ENCODE measurements at regions not wholly inside any gene's neighbourhood (a gene's known extent, or its start where the extent isn't known, plus 50 kb on each side); places are given as distances from the start of the nearest gene placed in this dataset.
"Not testable (repeated sequence)": the region's sequence is repeated elsewhere in the genome, so short reads cannot be mapped to it uniquely, and the experiment has no call there.

GRCh38 chr22:22329792-22330191, 85.2 kb downstream of the VPREB1 start:
- ChIA-PET CTCF (interaction anchor here (0.8 to 2.2 kb wide), 4 partner anchors 8 to 162 kb away, joined by 3 to 7 read pairs (median 4); no protein-coding TSS in a partner anchor), POLR2A (no interaction called here)
- no peak overlapping the region for H3K4me3 Mint-ChIP-seq
- no peaks in the 10 kb centered on the region for H3K4me1 Mint-ChIP-seq (ENCODE audit: low read depth)
- H3K9me3 Mint-ChIP-seq = no peaks in the 10 kb centered on the region
- no peak for DNase-seq
- H3K36me3 Mint-ChIP-seq = no peaks in the 10 kb centered on the region
- no peak overlapping the region for H3K27ac Mint-ChIP-seq
- H3K27me3 Mint-ChIP-seq = peaks cover 47% of the 10 kb centered on the region
- intact Hi-C loops (cut with micrococcal nuclease) = no loop called here

DNA sequence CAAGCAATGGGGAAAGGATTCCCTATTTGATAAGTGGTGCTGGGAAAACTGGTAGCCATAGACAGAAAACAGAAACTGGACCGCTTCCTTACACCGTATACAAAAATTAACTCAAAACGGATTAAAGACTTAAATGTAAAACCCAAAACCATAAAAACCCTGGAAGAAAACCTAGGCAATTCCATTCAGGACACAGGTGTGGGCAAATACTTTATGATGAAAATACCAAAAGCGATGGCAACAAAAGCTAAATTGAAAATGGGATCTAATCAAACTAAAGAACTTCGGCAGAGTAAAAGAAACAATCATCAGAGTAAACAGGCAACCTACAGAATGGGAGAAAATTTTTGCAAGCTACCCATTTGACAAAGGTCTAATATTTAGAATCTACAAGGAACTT, 91.1 kb downstream of the VPREB1 start:
- H3K4me3 Mint-ChIP-seq; DNase-seq; H3K4me1 Mint-ChIP-seq (ENCODE audit: low read depth); H3K9me3 Mint-ChIP-seq; POLR2A ChIA-PET; H3K27ac Mint-ChIP-seq; intact Hi-C loops (cut with micrococcal nuclease); H3K36me3 Mint-ChIP-seq; CTCF ChIA-PET: not testable (repeated sequence)
- H3K27me3 Mint-ChIP-seq = peaks cover 51% of the 10 kb centered on the region

DNA sequence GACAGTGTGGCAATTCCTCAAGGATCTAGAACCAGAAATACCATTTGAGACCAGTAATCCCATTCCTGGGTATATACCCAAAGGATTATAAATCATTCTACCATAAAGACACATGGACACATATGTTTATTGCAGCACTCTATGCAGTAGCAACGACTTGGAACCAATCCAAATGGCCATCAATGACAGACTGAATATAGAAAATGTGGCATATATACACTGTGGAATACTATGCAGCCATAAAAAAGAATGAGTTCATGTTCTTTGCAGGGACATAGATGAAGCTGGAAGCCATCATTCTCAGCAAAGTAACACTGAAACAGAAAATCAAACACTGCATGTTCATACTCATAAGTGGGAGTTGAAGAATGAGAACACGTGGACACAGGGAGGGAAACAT, 91.7 kb downstream of the VPREB1 start:
- CTCF ChIA-PET; H3K4me3 Mint-ChIP-seq; H3K27ac Mint-ChIP-seq; POLR2A ChIA-PET; H3K36me3 Mint-ChIP-seq; intact Hi-C loops (cut with micrococcal nuclease); H3K9me3 Mint-ChIP-seq; DNase-seq; H3K4me1 Mint-ChIP-seq (ENCODE audit: low read depth): not testable (repeated sequence)
- peaks cover 47% of the 10 kb centered on the region for H3K27me3 Mint-ChIP-seq

GRCh38 chr22:22338778-22339177, 94.2 kb downstream of the VPREB1 start:
- H3K36me3 Mint-ChIP-seq; H3K4me1 Mint-ChIP-seq (ENCODE audit: low read depth); H3K27ac Mint-ChIP-seq; intact Hi-C loops (cut with micrococcal nuclease); POLR2A ChIA-PET; DNase-seq; H3K9me3 Mint-ChIP-seq; H3K4me3 Mint-ChIP-seq: not testable (repeated sequence)
- peaks cover 28% of the 10 kb centered on the region for H3K27me3 Mint-ChIP-seq
- CTCF ChIA-PET = interaction anchor here (1.2 kb wide), 1 partner anchor 9 kb away, joined by 5 read pairs; no protein-coding TSS in a partner anchor

DNA sequence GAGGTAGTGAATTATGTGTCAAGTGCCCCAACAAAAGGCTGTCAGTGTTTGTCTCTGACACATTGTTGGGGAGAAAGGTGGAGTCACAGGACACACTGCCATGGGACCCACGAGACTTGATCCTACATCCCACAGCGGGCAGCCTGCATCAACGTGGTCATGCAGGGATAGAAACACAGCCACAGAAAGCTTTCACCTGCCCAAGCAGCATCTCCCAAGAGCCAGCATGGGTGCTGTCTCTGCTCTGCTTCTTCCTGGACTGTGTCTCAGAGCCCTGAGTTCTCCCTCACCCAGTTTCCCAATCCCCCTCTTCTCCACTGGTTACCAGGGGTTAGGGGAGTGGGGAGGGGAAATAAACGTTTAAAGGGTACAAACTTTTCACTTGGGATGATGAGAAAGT, 97.2 kb downstream of the VPREB1 start:
- H3K4me1 Mint-ChIP-seq (ENCODE audit: low read depth) = no peaks in the 10 kb centered on the region
- peaks cover 5% of the 10 kb centered on the region for H3K27me3 Mint-ChIP-seq
- DNase-seq = no peak
- ChIA-PET POLR2A (no interaction called here), CTCF (no interaction called here)
- no peak overlapping the region for H3K4me3 Mint-ChIP-seq
- intact Hi-C loops (cut with micrococcal nuclease) = no loop called here
- no peaks in the 10 kb centered on the region for H3K9me3 Mint-ChIP-seq
- H3K36me3 Mint-ChIP-seq = no peaks in the 10 kb centered on the region
- no peak overlapping the region for H3K27ac Mint-ChIP-seq

DNA sequence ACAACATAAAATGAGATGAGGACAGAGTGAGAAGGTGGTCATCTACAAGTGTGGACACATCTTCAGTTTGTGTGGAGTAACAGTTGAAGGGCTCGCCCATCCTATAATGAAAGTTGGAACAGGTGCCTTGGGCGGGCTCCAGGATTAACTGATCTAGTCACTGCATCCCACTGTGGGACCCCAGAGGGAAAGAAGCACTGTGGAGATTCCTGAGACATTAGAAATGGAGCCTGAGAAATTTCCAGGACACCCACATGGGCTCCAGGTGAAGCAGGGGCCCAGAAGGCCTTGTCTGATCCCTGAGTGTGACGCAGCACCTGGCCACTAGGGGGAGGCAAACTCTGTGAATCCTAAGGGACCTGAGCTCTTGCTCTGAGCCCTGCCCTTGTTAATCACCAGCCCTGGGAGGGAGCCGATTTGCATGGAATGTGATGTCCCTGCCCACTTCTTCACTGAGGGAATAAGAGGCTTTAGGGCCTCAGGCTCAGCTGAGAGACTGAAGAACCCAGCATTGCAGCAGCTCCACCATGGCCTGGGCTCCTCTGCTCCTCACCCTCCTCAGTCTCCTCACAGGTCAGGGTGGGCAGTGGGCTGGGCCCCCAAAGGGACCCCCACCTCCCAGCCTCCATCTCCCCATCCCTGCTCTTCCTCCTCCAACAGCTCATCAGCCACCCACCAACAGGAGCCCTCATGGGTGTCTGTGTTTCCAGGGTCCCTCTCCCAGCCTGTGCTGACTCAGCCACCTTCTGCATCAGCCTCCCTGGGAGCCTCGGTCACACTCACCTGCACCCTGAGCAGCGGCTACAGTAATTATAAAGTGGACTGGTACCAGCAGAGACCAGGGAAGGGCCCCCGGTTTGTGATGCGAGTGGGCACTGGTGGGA, 98.4 kb downstream of the VPREB1 start:
- ChIA-PET POLR2A (interaction anchor here (0.6 kb wide), 1 partner anchor 1818 kb away, joined by 3 read pairs; no protein-coding TSS in a partner anchor), CTCF (interaction anchor here (0.6 to 1.2 kb wide), 18 partner anchors 8 to 776 kb away, joined by 3 to 7 read pairs (median 4); partner anchors contain the start of gene ZNF280B)
- intact Hi-C loops (cut with micrococcal nuclease) = no loop called here
- no peaks in the 10 kb centered on the region for H3K9me3 Mint-ChIP-seq
- peak; percentile 75 for DNase-seq
- H3K4me1 Mint-ChIP-seq (ENCODE audit: low read depth) = no peaks in the 10 kb centered on the region
- no peaks in the 10 kb centered on the region for H3K36me3 Mint-ChIP-seq
- H3K27ac Mint-ChIP-seq = no peak overlapping the region
- H3K27me3 Mint-ChIP-seq = peaks cover 4% of the 10 kb centered on the region
- no peak overlapping the region for H3K4me3 Mint-ChIP-seq

DNA sequence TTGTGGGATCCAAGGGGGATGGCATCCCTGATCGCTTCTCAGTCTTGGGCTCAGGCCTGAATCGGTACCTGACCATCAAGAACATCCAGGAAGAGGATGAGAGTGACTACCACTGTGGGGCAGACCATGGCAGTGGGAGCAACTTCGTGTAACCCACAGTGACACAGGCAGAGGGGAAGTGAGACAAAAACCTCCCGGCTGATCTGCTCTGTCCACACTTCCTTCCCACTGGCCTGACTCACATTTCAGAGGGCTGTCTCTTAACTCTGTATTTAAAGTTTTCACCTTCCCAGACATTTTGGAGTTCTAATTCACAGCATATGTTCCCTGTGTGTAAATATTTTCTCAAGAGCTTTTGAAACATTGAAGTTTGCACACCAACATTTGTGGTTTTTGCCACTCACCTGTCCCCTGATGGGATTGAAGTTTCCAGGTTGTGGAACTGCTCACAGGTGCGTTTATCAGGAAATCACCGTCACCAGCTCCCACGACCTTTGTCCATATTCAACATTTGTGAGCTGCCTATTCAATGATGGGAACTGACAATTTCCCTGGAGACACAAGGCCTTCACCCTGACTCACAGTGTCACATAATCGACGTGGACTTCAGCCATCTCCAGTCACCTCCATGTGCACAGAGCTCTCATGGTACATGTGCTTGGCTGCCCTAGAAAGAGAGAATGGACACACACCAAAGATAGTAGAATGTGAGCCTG, 99.2 kb downstream of the VPREB1 start:
- POLR2A ChIA-PET = no interaction called here
- Mint-ChIP-seq H3K4me1 (ENCODE audit: low read depth) (no peaks in the 10 kb centered on the region), H3K9me3 (no peaks in the 10 kb centered on the region), H3K4me3 (no peak overlapping the region), H3K27me3 (peaks cover 1% of the 10 kb centered on the region), H3K27ac (no peak overlapping the region), H3K36me3 (no peaks in the 10 kb centered on the region)
- DNase-seq = no peak
- intact Hi-C loops (cut with micrococcal nuclease) = no loop called here
- CTCF ChIA-PET = interaction anchor here (0.8 to 1.9 kb wide), 5 partner anchors 22 to 87 kb away, joined by 4 to 6 read pairs (median 5); no protein-coding TSS in a partner anchor

GRCh38 chr22:22344430-22344829, 99.8 kb downstream of the VPREB1 start:
- Mint-ChIP-seq H3K9me3 (no peaks in the 10 kb centered on the region), H3K27ac (no peak overlapping the region), H3K4me3 (no peak overlapping the region), H3K27me3 (peaks cover 1% of the 10 kb centered on the region), H3K4me1 (ENCODE audit: low read depth) (no peaks in the 10 kb centered on the region), H3K36me3 (no peaks in the 10 kb centered on the region)
- no peak for DNase-seq
- intact Hi-C loops (cut with micrococcal nuclease) = no loop called here
- POLR2A ChIA-PET = no interaction called here
- CTCF ChIA-PET = interaction anchor here (1.2 to 1.9 kb wide), 2 partner anchors 22 to 35 kb away, joined by 5 to 6 read pairs; no protein-coding TSS in a partner anchor

DNA sequence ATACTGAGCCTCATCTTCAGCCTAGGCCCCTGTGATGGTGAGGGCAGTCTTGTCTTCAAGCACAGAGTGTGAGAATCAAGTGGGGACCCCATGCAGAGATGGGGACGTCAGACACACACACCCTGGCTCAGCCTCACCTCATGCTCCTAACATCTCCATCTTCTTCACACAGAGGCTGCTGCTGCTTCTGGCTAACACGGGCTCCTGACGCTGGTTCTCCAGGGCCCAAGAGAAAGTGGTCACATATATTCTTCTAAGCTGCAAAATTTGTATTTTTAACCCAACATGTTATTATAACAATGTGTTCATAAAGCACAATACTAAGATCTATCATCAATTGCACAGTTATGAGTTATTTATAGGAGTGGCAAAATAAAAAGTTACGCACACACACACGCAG, 101.2 kb downstream of the VPREB1 start:
- peaks cover 10% of the 10 kb centered on the region for H3K27me3 Mint-ChIP-seq
- intact Hi-C loops (cut with micrococcal nuclease) = no loop called here
- no peak overlapping the region for H3K4me3 Mint-ChIP-seq
- H3K4me1 Mint-ChIP-seq (ENCODE audit: low read depth) = no peaks in the 10 kb centered on the region
- ChIA-PET CTCF (no interaction called here), POLR2A (no interaction called here)
- DNase-seq = no peak
- H3K36me3 Mint-ChIP-seq = no peaks in the 10 kb centered on the region
- no peak overlapping the region for H3K27ac Mint-ChIP-seq
- no peaks in the 10 kb centered on the region for H3K9me3 Mint-ChIP-seq

DNA sequence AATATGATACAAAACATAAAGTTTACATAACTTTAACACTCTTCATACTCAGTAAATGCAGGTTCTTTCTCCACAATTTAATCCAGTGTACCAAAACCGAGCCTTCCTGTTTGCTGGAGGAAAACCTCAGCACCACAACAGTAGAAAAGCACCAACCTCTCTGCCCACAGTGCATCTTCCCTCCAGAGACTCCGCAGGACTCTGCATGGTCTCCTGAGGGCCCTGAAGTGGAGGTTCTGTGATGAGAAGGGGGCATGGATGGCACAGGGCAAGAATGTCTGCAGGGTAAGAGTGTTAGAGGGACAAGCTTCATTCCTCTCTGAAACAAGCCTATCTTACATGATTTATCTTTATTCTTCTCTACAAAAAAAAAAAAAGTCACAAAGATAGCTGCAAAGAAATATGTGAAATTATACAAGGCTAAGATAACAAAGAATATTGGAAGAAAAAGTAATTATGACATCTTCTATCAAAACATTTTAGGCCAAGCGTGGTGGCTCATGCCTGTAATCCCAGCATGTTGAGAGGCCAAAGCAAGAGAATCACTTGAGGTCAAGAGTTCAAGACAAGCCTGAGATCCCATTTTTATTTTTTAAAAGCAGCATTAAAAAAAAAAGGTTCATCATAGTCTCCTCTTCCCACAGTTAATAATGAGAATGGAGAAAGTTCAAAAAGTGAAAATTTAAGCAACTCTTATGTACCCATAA, 102.0 kb downstream of the VPREB1 start:
- Mint-ChIP-seq H3K9me3 (no peaks in the 10 kb centered on the region), H3K4me3 (no peak overlapping the region), H3K4me1 (ENCODE audit: low read depth) (no peaks in the 10 kb centered on the region), H3K27me3 (peaks cover 10% of the 10 kb centered on the region), H3K36me3 (no peaks in the 10 kb centered on the region), H3K27ac (no peak overlapping the region)
- ChIA-PET POLR2A (no interaction called here), CTCF (interaction anchor here (1.5 to 1.7 kb wide), 2 partner anchors 13 to 16 kb away, joined by 3 to 4 read pairs; no protein-coding TSS in a partner anchor)
- no peak for DNase-seq
- intact Hi-C loops (cut with micrococcal nuclease) = no loop called here

GRCh38 chr22:22348127-22348814, 103.7 kb downstream of the VPREB1 start:
- no peak for DNase-seq
- Mint-ChIP-seq H3K27ac (no peak overlapping the region), H3K4me3 (no peak overlapping the region)

More at GRCh38 chr22:22348127-22348814, 103.7 kb downstream of the VPREB1 start:
- Mint-ChIP-seq H3K9me3 (no peaks in the 10 kb centered on the region), H3K36me3 (no peaks in the 10 kb centered on the region), H3K4me1 (ENCODE audit: low read depth) (no peaks in the 10 kb centered on the region), H3K27me3 (peaks cover 10% of the 10 kb centered on the region)
- intact Hi-C loops (cut with micrococcal nuclease) = no loop called here
- ChIA-PET CTCF (interaction anchor here (0.7 to 1.5 kb wide), 4 partner anchors 8 to 74 kb away, joined by 3 to 5 read pairs (median 4); no protein-coding TSS in a partner anchor), POLR2A (no interaction called here)

Data from activated CD4-positive, alpha-beta memory T cell treated with anti-CD3 and anti-CD28 coated beads for 36 hours (primary cell).